ENCODE measurements at regions not wholly inside any gene's neighbourhood (a gene's known extent, or its start where the extent isn't known, plus 50 kb on each side); places are given as distances from the start of the nearest gene placed in this dataset.

DNA sequence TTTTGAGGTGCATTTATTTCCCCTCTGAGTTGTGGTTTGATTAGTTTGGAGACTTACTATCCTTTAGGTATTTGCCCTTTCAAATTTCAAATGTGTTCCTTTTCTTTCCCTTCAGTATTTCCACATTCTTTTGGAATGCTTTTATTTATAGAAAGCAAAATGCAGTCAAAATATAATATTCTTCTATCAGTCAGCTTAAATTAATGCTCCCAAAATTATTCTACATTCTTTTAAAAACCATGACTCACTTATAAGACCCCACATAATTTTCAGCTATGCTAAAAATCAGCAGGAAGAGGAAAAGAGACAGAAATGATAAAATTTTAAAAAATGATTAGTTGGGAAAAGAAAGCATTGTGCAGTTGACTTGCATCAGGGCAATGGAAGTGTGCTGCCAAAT lies 180.0 kb upstream of the SMLR1 start:
- no peak overlapping the region for H3K4me3 ChIP-seq
- H3K4me1 ChIP-seq, result no peaks in the 10 kb centered on the region
- H3K27me3 ChIP-seq, result no peaks in the 10 kb centered on the region
- no peak overlapping the region for H3K27ac ChIP-seq
- no peaks in the 10 kb centered on the region for H3K36me3 ChIP-seq
- peaks cover 4% of the 10 kb centered on the region; the same call in 1 of the 2 replicates for H3K9me3 ChIP-seq (replicated peaks)
- no peak for DNase-seq

DNA sequence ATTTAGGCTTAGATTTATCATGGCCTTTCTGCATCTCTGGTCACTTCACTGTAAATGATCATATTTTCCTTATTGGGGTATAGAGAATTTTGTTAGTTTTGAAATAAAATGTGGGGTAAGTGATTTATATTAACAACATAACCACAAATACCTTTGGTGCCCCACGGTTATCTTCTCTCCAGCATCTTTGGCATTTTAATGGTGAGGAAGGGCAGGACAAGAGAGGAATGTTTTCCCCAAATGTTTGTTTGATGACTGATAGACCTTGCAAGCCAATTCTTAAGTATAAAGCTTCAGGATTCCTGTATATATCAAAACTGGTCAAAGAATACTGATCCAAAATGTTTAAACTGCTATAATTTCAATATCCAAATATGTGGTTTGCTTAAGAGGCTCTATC lies 171.6 kb upstream of the SMLR1 start:
- Histone ChIP-seq H3K4me1 (no peaks in the 10 kb centered on the region), H3K36me3 (no peaks in the 10 kb centered on the region), H3K27ac (no peak overlapping the region), H3K4me3 (no peak overlapping the region), H3K27me3 (no peaks in the 10 kb centered on the region), H3K9me3 (replicated peaks) (no peaks in the 10 kb centered on the region)
- DNase-seq, result no peak

DNA sequence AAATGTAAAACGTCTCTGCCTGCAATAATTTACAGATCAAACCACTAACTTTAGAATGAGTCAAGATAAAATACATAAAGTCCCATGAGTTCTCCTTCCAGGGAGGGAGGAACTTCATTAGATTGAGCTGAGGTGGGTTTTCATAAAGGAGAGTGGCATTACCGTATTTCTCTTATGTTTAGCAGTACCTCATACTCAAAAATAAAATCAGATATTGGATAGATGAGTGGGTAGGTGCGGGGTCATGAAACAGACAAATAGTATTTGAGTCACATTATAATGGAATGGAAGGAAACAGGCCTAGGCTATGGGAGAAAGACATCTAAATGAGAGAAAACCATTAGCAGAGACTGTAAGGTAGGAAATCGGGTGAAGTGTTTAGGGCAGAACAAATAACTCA lies 166.1 kb upstream of the SMLR1 start:
- Histone ChIP-seq H3K9me3 (replicated peaks) (no peaks in the 10 kb centered on the region), H3K36me3 (no peaks in the 10 kb centered on the region), H3K4me1 (no peaks in the 10 kb centered on the region), H3K27ac (no peak overlapping the region), H3K27me3 (no peaks in the 10 kb centered on the region), H3K4me3 (no peak overlapping the region)
- DNase-seq, result no peak

DNA sequence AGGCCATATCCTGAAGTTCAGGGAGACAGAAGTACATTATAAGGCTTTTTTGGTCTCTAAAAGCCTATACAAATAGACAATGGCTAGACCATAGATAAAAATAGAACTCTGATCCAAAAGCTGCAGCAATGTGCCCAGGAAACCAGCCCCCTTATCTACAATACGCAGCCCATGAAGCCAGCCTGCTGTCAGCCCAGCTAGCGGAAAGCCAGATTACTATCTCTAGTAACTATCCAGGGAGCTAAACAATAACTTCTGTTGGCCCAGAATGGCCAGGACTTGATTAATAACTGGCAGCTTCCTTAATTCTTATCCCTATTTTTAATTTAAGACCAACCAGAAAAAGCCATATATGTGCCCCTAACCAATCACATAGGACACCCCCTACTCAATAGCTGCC lies 160.4 kb upstream of the SMLR1 start:
- H3K4me1 ChIP-seq, result peaks cover 15% of the 10 kb centered on the region
- H3K9me3 ChIP-seq (replicated peaks), result no peaks in the 10 kb centered on the region
- no peaks in the 10 kb centered on the region for H3K36me3 ChIP-seq
- no peak overlapping the region for H3K4me3 ChIP-seq
- no peak for DNase-seq
- H3K27ac ChIP-seq, result no peak overlapping the region
- H3K27me3 ChIP-seq, result no peaks in the 10 kb centered on the region

DNA sequence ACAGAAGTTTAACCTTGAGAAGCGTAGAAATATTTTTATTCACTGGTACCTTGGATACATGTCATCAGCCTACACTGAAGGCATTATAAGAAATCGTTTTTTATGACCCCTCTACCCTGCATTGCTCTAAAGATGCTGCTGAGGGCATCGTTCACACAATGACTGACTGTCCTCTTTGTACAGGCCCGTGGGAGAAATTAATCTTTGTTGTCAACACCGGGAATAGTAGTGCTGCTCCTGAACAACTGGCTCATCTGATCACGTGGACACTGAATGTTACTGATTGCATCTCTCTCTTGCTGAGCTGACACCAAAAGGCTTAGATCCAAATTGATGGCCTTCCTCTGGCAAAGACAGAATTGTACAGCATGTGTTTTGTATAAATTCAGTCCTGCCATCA lies 157.1 kb upstream of the SMLR1 start:
- H3K9me3 ChIP-seq (replicated peaks), result no peaks in the 10 kb centered on the region
- peak; percentile 71 to 89 for DNase-seq

DNA sequence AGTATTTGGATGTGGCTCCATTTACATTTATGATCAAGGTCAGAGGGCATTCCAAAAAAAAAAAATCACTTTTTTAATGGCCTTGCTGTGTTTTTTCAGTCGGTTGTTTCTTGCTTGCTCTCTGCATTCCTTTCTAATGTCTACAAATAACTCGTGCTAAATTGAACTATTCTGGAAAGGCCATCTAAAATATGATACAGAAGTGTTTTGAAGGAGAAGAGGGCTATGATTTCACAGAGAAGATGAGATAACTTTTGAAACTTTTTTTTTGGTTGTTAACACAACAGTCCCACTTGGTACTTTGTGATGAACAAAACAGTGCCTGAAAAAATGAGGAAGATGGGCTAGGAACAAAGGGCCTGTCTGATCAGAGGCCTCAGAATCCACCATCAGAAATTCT lies 156.1 kb upstream of the SMLR1 start:
- DNase-seq, result no peak

More for the DNA sequence above, 157.1 kb upstream of the SMLR1 start:
- Histone ChIP-seq H3K27ac (peak overlapping the region; percentile 7; the same call in 1 of the 2 replicates), H3K36me3 (no peaks in the 10 kb centered on the region), H3K27me3 (no peaks in the 10 kb centered on the region), H3K4me1 (peaks cover 18% of the 10 kb centered on the region), H3K4me3 (no peak overlapping the region)

DNA sequence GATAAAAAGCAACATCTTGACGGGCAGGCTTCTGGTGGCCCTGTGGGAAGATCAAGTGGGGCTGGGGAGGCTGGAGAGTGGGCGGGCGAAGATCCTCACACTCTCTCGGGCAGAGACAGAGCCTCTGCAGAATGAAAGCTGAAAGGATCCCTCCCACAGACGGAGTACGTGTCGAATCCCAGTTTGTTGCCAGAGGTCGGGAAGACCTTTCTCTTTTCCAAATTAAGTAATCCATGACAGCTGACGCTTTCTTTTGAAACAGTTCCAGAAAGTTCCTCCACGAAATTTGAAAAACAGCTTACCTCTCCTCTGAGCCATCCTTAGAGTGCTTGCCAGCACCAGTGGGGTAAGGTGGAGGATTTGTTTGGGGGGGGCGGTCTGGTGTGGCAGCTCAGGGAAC lies 155.6 kb upstream of the SMLR1 start:
- no peaks in the 10 kb centered on the region for H3K9me3 ChIP-seq (replicated peaks)
- no peak for DNase-seq
- H3K36me3 ChIP-seq, result no peaks in the 10 kb centered on the region
- no peak overlapping the region for H3K27ac ChIP-seq
- peaks cover 31% of the 10 kb centered on the region for H3K4me1 ChIP-seq
- no peak overlapping the region for H3K4me3 ChIP-seq
- H3K27me3 ChIP-seq, result no peaks in the 10 kb centered on the region

More for the DNA sequence above, 156.1 kb upstream of the SMLR1 start:
- Histone ChIP-seq H3K9me3 (replicated peaks) (no peaks in the 10 kb centered on the region), H3K27me3 (no peaks in the 10 kb centered on the region), H3K4me3 (no peak overlapping the region), H3K36me3 (no peaks in the 10 kb centered on the region), H3K4me1 (peaks cover 27% of the 10 kb centered on the region), H3K27ac (no peak overlapping the region)

DNA sequence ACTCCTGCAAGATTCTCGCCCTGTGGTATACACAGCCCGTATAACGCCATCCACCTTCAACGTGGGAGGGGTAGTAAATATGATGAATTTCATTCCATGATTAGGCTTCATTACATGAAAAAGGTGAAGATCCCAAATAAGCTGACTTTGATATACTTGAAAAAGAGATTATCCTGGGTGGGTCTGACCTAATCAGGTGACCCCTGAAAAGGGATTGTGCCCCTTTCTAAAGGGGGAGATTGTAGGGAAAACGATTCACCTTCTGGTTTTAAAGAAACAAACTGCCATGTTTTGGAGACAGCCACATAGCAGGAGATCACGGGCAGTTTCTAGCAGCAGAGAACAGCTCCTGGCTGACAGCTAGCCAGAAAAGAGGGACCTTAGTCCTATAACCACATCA lies 155.1 kb upstream of the SMLR1 start:
- no peak for DNase-seq
- Histone ChIP-seq H3K36me3 (no peaks in the 10 kb centered on the region), H3K9me3 (replicated peaks) (no peaks in the 10 kb centered on the region), H3K27me3 (no peaks in the 10 kb centered on the region), H3K27ac (no peak overlapping the region), H3K4me3 (no peak overlapping the region), H3K4me1 (peaks cover 32% of the 10 kb centered on the region)

DNA sequence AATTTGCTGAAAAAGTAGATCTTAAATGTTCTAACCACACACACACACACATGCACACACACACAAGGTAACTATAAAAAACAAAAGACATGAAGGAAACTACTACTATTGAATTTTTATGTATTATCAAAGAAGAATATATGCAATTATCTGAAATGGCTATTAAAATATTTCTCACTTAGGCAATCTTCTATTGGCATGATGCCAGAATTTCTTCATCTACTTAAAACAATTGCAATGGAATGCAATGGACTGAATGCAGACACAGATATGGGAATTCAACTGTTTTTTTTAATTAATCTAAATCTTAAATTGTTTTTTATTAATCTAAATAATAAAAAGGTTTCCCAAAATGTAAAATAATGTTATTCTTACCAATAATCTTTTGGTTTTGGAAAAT lies 152.6 kb upstream of the SMLR1 start:
- Histone ChIP-seq H3K27me3 (no peaks in the 10 kb centered on the region), H3K27ac (no peak overlapping the region), H3K9me3 (replicated peaks) (no peaks in the 10 kb centered on the region), H3K4me1 (peaks cover 32% of the 10 kb centered on the region), H3K36me3 (no peaks in the 10 kb centered on the region), H3K4me3 (no peak overlapping the region)
- DNase-seq, result no peak

DNA sequence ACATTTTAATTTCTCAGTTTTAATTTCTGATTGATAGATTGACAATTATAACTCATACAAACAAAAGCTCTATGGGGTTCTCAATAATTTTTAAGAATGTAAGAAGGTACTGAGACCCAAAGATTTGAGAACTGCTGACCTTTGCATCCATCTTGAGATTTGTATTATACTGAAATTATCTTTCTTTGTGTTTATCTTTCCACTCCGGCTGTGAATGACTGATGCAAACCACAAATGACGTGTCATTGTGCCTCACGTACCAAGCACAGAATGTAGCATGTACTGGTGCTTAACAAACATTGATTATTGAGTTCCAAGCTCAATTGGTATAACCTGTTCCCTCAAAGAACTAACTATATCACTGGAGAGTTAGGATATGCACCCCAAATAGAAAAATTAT lies 152.1 kb upstream of the SMLR1 start:
- Histone ChIP-seq H3K27ac (no peak overlapping the region), H3K4me1 (peaks cover 30% of the 10 kb centered on the region)
- no peak for DNase-seq

DNA sequence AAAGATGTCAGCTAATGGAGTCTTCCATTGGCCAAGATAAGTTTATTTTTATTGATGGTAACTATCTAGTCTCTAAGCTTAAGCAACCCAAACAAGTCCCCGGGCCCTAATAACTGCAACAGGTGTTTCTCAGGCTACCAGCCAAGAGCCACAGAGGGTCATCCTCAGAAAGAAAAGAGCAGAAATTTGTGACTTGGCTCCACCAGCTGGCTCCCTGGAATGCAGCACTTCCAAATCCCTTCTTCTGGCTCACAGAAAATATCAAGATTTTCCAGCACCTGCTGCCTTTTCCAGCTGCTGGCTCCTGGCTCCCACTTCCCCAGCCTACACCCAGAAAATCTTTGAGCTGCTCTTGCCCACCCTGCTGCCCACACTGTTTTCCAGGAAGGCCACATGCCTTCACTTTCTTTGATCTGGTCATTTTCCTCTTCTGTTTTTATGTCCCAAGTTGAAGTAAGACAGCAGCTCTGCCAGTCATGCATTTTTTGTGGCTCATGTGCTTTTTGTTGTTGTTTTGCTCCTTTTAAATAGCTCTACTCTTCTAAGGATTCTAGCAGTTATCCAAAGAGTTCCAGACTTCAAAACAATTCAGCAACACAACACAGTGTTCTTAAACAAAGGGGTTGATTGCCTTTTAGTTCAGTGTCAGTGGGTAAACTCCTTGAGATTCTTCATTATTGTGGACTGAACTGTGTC lies 151.0 kb upstream of the SMLR1 start:
- no peaks in the 10 kb centered on the region for H3K9me3 ChIP-seq (replicated peaks)
- peak; percentile 79 to 90 for DNase-seq

More for the DNA sequence above, 152.1 kb upstream of the SMLR1 start:
- H3K9me3 ChIP-seq (replicated peaks), result no peaks in the 10 kb centered on the region
- no peak overlapping the region for H3K4me3 ChIP-seq
- no peaks in the 10 kb centered on the region for H3K36me3 ChIP-seq
- no peaks in the 10 kb centered on the region for H3K27me3 ChIP-seq

DNA sequence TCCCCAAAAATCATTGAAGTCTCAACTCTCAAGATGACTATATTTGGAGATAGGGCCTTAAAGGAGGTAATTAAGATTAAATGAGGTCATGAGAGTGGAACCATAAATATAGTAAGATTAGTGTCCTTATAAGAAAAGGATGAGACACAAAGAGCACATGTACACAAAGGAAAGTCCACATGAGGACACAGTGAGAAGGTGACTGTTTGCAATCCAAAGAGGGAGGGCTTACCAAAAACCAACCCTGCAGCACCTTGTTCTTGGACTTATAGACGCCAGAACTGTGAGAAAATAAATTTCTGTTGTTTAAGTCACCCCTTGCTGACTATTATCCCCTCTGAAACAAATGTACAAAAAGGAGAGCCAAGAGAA lies 150.4 kb upstream of the SMLR1 start:
- Histone ChIP-seq H3K36me3 (no peaks in the 10 kb centered on the region), H3K4me3 (no peak overlapping the region), H3K27me3 (no peaks in the 10 kb centered on the region), H3K27ac (no peak overlapping the region), H3K9me3 (replicated peaks) (no peaks in the 10 kb centered on the region), H3K4me1 (peaks cover 23% of the 10 kb centered on the region)
- DNase-seq, result no peak

More for the DNA sequence above, 151.0 kb upstream of the SMLR1 start:
- Histone ChIP-seq H3K27ac (no peak overlapping the region), H3K4me1 (peaks cover 25% of the 10 kb centered on the region), H3K4me3 (no peak overlapping the region), H3K27me3 (no peaks in the 10 kb centered on the region), H3K36me3 (no peaks in the 10 kb centered on the region)

DNA sequence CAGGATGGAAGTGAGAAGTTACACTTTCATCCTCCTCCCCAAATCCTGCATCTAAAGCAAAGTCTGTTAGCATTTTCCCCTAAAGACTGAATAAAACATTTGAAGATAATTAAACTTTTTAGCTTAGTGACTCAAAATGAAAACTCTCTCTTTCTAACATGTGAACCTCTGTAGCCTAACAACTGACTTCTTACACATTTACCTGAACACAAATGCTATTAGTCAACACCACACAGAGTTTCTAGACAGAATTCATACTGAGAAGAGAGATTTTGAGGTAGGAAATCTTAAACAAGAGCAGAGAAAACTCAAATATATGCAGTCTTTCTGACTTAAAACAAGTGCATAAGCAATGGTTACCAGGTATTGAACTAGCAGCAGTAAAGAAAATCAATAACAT lies 149.9 kb upstream of the SMLR1 start:
- Histone ChIP-seq H3K9me3 (replicated peaks) (no peaks in the 10 kb centered on the region), H3K4me1 (peaks cover 23% of the 10 kb centered on the region), H3K27me3 (no peaks in the 10 kb centered on the region), H3K27ac (no peak overlapping the region), H3K4me3 (no peak overlapping the region), H3K36me3 (no peaks in the 10 kb centered on the region)
- no peak for DNase-seq

DNA sequence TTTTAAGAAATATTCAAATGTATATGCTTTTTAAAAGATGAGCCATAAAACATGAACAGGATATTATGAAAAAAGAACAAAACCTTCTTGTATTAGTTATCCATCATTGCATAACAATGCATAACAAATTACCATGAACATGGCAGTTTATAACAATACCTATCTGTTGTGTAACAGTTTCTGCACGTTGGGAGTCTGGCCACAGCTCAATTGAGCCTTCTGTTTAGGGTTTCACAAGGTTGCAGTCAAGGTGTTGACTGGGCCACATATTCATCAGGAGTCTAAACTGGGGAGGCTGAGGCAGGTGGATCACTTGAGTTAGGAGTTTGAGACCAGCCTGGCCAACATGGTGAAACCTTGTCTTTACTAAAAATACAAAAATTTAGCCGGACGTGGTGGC lies 149.4 kb upstream of the SMLR1 start:
- Histone ChIP-seq H3K27me3 (no peaks in the 10 kb centered on the region), H3K4me3 (no peak overlapping the region)

DNA sequence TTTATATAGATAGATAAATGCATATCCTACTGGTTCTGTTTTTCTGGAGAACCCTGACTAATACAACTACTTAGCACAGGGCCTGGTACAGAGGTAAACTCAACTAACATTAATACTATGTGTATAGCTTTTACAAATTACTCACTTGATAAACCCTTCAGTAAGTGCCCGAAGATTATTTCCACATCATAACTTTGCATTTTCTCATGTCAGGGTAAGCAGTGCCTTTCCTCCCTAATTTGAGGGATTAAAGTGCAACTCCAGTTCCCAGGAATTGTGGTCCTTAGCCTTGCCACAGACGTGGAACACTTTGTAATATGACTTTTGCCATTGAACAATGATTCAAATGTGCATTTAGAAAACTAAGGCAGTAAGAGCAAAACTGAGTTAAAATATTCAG lies 147.5 kb upstream of the SMLR1 start:
- H3K27ac ChIP-seq, result no peak overlapping the region

More for the DNA sequence above, 149.4 kb upstream of the SMLR1 start:
- Histone ChIP-seq H3K4me1 (peaks cover 23% of the 10 kb centered on the region), H3K27ac (no peak overlapping the region), H3K9me3 (replicated peaks) (no peaks in the 10 kb centered on the region), H3K36me3 (no peaks in the 10 kb centered on the region)
- no peak for DNase-seq

DNA sequence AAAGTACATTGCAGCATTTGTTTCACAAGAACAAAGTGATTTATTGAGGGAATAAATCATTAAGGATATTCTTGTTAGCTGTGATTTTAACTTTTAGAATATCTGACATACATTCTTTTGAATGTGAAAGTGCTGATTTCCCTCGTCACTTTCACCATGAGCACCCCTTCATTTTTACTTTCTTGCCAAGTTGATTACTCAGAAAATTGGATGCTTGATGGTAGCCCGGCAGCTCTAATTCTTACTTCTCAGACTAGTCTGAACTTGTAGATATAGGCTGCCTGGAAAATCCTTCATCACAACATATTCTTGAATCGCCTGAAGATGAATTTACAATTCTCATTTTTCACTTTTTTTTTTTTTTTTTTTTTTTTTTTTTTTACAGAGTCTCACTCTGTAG lies 147.1 kb upstream of the SMLR1 start:
- no peak overlapping the region for H3K27ac ChIP-seq
- no peaks in the 10 kb centered on the region for H3K36me3 ChIP-seq
- no peak overlapping the region for H3K4me3 ChIP-seq
- DNase-seq, result no peak
- H3K9me3 ChIP-seq (replicated peaks), result no peaks in the 10 kb centered on the region
- no peaks in the 10 kb centered on the region for H3K27me3 ChIP-seq
- peaks cover 20% of the 10 kb centered on the region for H3K4me1 ChIP-seq

More for the DNA sequence above, 147.5 kb upstream of the SMLR1 start:
- Histone ChIP-seq H3K4me3 (no peak overlapping the region), H3K36me3 (no peaks in the 10 kb centered on the region), H3K9me3 (replicated peaks) (no peaks in the 10 kb centered on the region), H3K27me3 (no peaks in the 10 kb centered on the region), H3K4me1 (peaks cover 23% of the 10 kb centered on the region)
- DNase-seq, result no peak
